ENCODE measurements at regions not wholly inside any gene's neighbourhood (a gene's known extent, or its start where the extent isn't known, plus 50 kb on each side); places are given as distances from the start of the nearest gene placed in this dataset.

DNA sequence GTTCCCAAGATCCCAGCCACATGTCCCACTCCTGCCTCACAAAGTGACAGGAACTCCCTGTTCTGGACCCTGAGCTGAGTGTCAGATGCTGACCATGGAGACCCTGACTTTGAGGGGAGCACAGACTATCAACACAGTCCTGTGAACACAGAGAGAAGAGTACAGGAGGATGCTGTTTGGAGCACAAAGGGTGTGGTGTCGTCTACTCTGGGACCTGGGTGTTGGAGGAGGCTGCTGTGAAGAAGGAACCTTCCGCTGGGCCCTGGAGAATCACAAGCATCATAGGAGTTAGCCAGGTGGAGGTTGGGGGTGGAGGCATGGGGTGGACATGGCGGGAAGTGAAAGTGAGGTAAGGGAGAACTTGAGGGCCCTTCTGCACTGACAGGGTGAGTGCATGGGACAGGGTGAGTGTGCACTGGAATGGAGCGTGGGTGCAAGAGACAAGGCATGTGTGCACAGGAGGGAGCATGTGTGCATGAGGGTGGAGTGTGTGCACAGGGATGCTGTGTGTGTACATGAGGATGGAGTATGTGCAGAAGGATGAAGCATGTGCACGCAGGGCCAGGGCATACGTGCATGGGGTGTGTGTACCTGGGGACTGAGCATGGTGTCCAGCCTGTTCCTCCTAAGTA, 70.7 kb upstream of the ANTXRL start:
- Histone ChIP-seq H3K27ac (ENCODE audit: insufficient read depth, low read depth, low read length) (no peak overlapping the region), H3K4me2 (ENCODE audit: insufficient read depth, low read length) (no peak overlapping the region), H3K4me3 (replicated peaks in 1 of 3; ENCODE audit: insufficient read depth in 1 of 3, low read depth in 1 of 3, low read length in 3 of 3) (no peak overlapping the region), H3K4me1 (ENCODE audit: control insufficient read depth, extremely low read depth, insufficient read depth, low read length) (no peaks in the 10 kb centered on the region), H3K9me1 (replicated peaks; ENCODE audit: control insufficient read depth, extremely low read depth, insufficient read depth, low read length) (no peaks in the 10 kb centered on the region), H3K79me2 (ENCODE audit: control insufficient read depth, insufficient read depth, low read length) (no peaks in the 10 kb centered on the region), H2AFZ (ENCODE audit: low read depth, low read length) (no peak overlapping the region), H4K20me1 (replicated peaks; ENCODE audit: control insufficient read depth, extremely low read depth, insufficient read depth, low read length) (no peaks in the 10 kb centered on the region), H3K36me3 (ENCODE audit: control insufficient read depth in 2 of 2, extremely low read depth in 1 of 2, insufficient read depth in 2 of 2, low read length in 2 of 2) (no peaks in the 10 kb centered on the region), H3K9ac (replicated peaks; ENCODE audit: extremely low read depth, insufficient read depth, low read length) (no peak overlapping the region), H3K9me3 (replicated peaks; ENCODE audit: control insufficient read depth, insufficient read depth, low read length) (no peaks in the 10 kb centered on the region), H3K27me3 (ENCODE audit: control insufficient read depth in 2 of 2, insufficient read depth in 2 of 2, low read length in 2 of 2) (no peaks in the 10 kb centered on the region)
- FAIRE-seq (no peak), DNase-seq (ENCODE audit: low read depth, low spot score) (no peak)
- BruUV-seq (replicated peaks) = no TSS peak
- no peak for TF ChIP-seq POLR2AphosphoS5 (IDR thresholded peaks at IDR 0.05; ENCODE audit: insufficient read depth, low read depth, low read length)
- TF ChIP-seq GATA2 (IDR thresholded peaks at IDR 0.05; ENCODE audit: insufficient read depth, insufficient read length, low read depth, low read length) = no peak
- no peak for TF ChIP-seq MYC (IDR thresholded peaks at IDR 0.05; ENCODE audit: low read depth, low read length)
- TF ChIP-seq MAX (IDR thresholded peaks at IDR 0.05; ENCODE audit: insufficient read depth, insufficient read length) = no peak
- no peak for TF ChIP-seq FOS (IDR thresholded peaks at IDR 0.05; ENCODE audit: borderline replicate concordance, insufficient read depth, low read length)
- TF ChIP-seq JUN (IDR thresholded peaks at IDR 0.05; ENCODE audit: borderline replicate concordance, insufficient read depth, insufficient read length, low read depth) = no peak
- TF ChIP-seq, protein P1, sequence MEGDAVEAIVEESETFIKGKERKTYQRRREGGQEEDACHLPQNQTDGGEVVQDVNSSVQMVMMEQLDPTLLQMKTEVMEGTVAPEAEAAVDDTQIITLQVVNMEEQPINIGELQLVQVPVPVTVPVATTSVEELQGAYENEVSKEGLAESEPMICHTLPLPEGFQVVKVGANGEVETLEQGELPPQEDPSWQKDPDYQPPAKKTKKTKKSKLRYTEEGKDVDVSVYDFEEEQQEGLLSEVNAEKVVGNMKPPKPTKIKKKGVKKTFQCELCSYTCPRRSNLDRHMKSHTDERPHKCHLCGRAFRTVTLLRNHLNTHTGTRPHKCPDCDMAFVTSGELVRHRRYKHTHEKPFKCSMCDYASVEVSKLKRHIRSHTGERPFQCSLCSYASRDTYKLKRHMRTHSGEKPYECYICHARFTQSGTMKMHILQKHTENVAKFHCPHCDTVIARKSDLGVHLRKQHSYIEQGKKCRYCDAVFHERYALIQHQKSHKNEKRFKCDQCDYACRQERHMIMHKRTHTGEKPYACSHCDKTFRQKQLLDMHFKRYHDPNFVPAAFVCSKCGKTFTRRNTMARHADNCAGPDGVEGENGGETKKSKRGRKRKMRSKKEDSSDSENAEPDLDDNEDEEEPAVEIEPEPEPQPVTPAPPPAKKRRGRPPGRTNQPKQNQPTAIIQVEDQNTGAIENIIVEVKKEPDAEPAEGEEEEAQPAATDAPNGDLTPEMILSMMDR (IDR thresholded peaks at IDR 0.05; ENCODE audit: extremely low read depth in 1 of 2, insufficient read depth in 1 of 2, low read depth in 1 of 2, low read length in 2 of 2) = no peak
- no peak for TF ChIP-seq EZH2 (IDR thresholded peaks at IDR 0.05; ENCODE audit: borderline replicate concordance, low read depth, low read length, severe bottlenecking)
- no peak for TF ChIP-seq POLR2A (IDR thresholded peaks at IDR 0.05; ENCODE audit: low read depth, low read length)
- CTCF ChIA-PET = interaction anchor here (3.8 kb wide), 1 partner anchor 12 kb away, joined by 30 read pairs; no protein-coding TSS in a partner anchor
- dilution Hi-C loops (cut with MboI; ENCODE audit: extremely low pct_ligation_motif_present, low sequenced_read_pairs) = no loop called here
- POLR2A ChIA-PET = no interaction called here
- intact Hi-C loops (cut with micrococcal nuclease) = no loop called here

Data from endothelial cell of umbilical vein (primary cell).